PC-9 (cell line): ENCODE measurements at regions not wholly inside any gene's neighbourhood (a gene's known extent, or its start where the extent isn't known, plus 50 kb on each side); places are given as distances from the start of the nearest gene placed in this dataset.

ENCODE experiments used
- BruUV-seq: library from RNA; stranded (reverse); fragments of 400-500 nt; replicated peaks from 2 replicates; lab custom pipeline; 2021; lab: Mats Ljungman, UMichigan
- CTCF ChIA-PET: fragments of 300-600 bp; sonication (Branson Sonifier 250); formaldehyde crosslinking; loops from one replicate; lab custom pipeline; 2022; ENCODE audit warnings: antibody characterized with exemption; lab: Charles Lee
- POLR2A ChIA-PET: fragments of 300-600 bp; sonication (Branson Sonifier 250); formaldehyde crosslinking; loops from one replicate; lab custom pipeline; 2022; ENCODE audit warnings: antibody characterized with exemption; ENCODE audit not compliant: unreplicated experiment; lab: Charles Lee
- DNase-seq, 2 experiments: peaks; one replicate each; pipeline versions ENCODE4 v3.0.0 to v3.0.0-alpha.2; 2015 to 2022; ENCODE audit warnings: mixed read lengths in 1 of 2
- H2AFZ ChIP-seq: fragments of 200-600 bp; sonication (generic); 2 replicates; pipeline ENCODE4 v1.8.1; 2017; ENCODE audit warnings: antibody characterized with exemption
- H3F3A ChIP-seq: fragments of 200-600 bp; sonication (generic); 2 replicates; pipeline ENCODE4 v1.8.1; 2017; ENCODE audit warnings: antibody characterized with exemption, mild to moderate bottlenecking, low read depth; ENCODE audit not compliant: insufficient read depth
- H3K27ac ChIP-seq: fragments of 200-600 bp; sonication (generic); 2 replicates; pipeline ENCODE4 v1.6.1; 2016; ENCODE audit warnings: mixed run types
- H3K27me3 ChIP-seq: fragments of 200-600 bp; sonication (generic); 2 replicates; pipeline ENCODE4 v1.6.1; 2016; ENCODE audit warnings: low read depth, mixed run types; ENCODE audit not compliant: insufficient read depth
- H3K36me3 ChIP-seq: fragments of 200-600 bp; sonication (generic); 2 replicates; pipeline ENCODE4 v1.6.1; 2016; ENCODE audit warnings: low read depth, mixed run types
- H3K4me1 ChIP-seq: fragments of 200-600 bp; sonication (generic); replicated peaks from 2 replicates; pipeline ENCODE4 v1.6.1; 2016; ENCODE audit warnings: mixed run types; ENCODE audit not compliant: insufficient read depth
- H3K4me2 ChIP-seq: fragments of 200-600 bp; sonication (generic); 2 replicates; pipeline ENCODE4 v1.6.1; 2017; ENCODE audit warnings: mixed run types
- H3K4me3 ChIP-seq: fragments of 200-600 bp; sonication (generic); 2 replicates; pipeline ENCODE4 v1.6.1; 2016; ENCODE audit warnings: mixed run types
- H3K79me2 ChIP-seq: fragments of 200-600 bp; sonication (generic); 2 replicates; pipeline ENCODE4 v1.6.1; 2017; ENCODE audit warnings: low read depth, mixed run types
- H3K9me2 ChIP-seq: fragments of 200-600 bp; sonication (generic); 2 replicates; pipeline ENCODE4 v1.8.1; 2017; ENCODE audit warnings: mild to moderate bottlenecking; ENCODE audit not compliant: insufficient read depth
- H3K9me3 ChIP-seq: fragments of 200-600 bp; sonication (generic); 2 replicates; pipeline ENCODE4 v1.8.1; 2016; ENCODE audit warnings: low read depth; ENCODE audit not compliant: insufficient read depth
- H4K20me1 ChIP-seq: fragments of 200-600 bp; sonication (generic); 2 replicates; pipeline ENCODE4 v1.8.1; 2017; ENCODE audit not compliant: insufficient read depth
- EZH2 ChIP-seq: fragments of 200-600 bp; sonication (generic); IDR thresholded peaks from 2 replicates; pipeline ENCODE4 v1.8.0; 2017; ENCODE audit warnings: antibody characterized with exemption, low read depth
- intact Hi-C: fragments of 100-400 bp; cut with micrococcal nuclease; formaldehyde crosslinking; loops from one replicate; pipeline ENCODE4 v1.10.0; 2022; ENCODE audit not compliant: unreplicated experiment
- TF ChIP-seq, protein P1 (sequence below): fragments of 200-600 bp; sonication (generic); conservative IDR thresholded peaks from 2 replicates; pipeline ENCODE4 v1.6.1; 2017; ENCODE audit warnings: mixed run types, antibody characterized with exemption, mild to moderate bottlenecking, moderate library complexity

DNA sequence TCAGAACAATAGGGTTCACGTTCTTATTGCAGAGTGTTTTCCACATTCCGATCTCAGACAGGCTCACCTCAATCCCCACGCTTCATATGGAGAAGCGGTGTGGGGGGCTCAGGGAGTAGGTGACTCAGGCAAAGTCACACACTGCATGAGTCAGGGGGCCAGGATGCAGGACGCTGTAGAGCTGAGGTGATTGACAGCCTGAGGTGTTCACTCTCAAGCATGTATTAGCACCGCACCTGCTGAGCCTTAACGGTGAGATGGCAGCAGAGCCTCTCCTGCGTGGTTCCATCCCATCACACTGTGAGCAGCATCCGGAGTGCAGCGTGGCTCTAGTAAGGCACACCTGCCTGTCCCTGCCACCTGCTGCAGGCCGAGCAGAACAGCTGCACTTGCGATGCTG lies 194.0 kb downstream of the IRX2 start:
- peaks cover 64% of the 10 kb centered on the region for H3K27me3 ChIP-seq
- H3K9me2 ChIP-seq = no peaks in the 10 kb centered on the region
- H3K27ac ChIP-seq = no peak overlapping the region
- intact Hi-C loops = no loop called here
- no peaks in the 10 kb centered on the region for H3K79me2 ChIP-seq
- H3K4me3 ChIP-seq = no peak overlapping the region
- H4K20me1 ChIP-seq = no peaks in the 10 kb centered on the region
- no peaks in the 10 kb centered on the region for H3F3A ChIP-seq
- H3K4me1 ChIP-seq = no peaks in the 10 kb centered on the region
- H3K36me3 ChIP-seq = no peaks in the 10 kb centered on the region
- H3K4me2 ChIP-seq = no peak overlapping the region
- no peak for TF ChIP-seq EZH2
- TF ChIP-seq, protein P1, sequence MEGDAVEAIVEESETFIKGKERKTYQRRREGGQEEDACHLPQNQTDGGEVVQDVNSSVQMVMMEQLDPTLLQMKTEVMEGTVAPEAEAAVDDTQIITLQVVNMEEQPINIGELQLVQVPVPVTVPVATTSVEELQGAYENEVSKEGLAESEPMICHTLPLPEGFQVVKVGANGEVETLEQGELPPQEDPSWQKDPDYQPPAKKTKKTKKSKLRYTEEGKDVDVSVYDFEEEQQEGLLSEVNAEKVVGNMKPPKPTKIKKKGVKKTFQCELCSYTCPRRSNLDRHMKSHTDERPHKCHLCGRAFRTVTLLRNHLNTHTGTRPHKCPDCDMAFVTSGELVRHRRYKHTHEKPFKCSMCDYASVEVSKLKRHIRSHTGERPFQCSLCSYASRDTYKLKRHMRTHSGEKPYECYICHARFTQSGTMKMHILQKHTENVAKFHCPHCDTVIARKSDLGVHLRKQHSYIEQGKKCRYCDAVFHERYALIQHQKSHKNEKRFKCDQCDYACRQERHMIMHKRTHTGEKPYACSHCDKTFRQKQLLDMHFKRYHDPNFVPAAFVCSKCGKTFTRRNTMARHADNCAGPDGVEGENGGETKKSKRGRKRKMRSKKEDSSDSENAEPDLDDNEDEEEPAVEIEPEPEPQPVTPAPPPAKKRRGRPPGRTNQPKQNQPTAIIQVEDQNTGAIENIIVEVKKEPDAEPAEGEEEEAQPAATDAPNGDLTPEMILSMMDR = no peak
- ChIA-PET POLR2A (no interaction called here), CTCF (no interaction called here)
- no TSS peak for BruUV-seq
- no peak for DNase-seq
- no peaks in the 10 kb centered on the region; the same call in none of the 2 replicates for H3K9me3 ChIP-seq
- H2AFZ ChIP-seq = no peak overlapping the region

DNA sequence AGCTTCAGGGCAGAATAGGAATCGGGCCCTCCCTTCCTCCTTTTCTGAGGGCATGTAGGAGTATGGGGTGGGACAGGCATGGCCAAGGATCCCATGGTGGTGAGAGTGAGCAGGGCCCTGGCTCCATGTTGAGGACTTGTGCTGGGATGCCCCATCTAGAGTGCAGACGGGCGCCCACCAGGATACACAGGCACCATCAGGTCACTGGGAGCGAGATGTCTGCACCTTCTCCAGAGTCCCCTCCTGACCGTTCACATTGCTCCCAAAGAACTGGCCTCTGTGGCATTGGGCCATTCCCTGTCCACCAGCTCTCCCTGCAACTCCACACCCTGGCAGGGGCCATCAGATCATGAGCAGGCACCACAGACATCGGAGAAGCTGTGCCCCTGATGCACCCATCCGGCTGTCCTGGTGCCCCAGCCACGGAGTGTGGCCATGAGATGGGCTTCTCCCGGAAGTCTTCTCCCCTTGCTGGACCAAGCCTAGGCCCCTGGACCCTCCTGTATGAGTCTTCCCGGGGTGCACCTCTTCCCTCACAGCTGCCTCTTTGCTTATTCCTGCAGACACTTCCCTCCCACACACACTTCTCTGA lies 195.0 kb downstream of the IRX2 start:
- BruUV-seq = no TSS peak
- ChIA-PET POLR2A (no interaction called here), CTCF (no interaction called here)
- no peak overlapping the region for H3K4me3 ChIP-seq
- H3K4me1 ChIP-seq = no peaks in the 10 kb centered on the region
- no peaks in the 10 kb centered on the region for H3K36me3 ChIP-seq
- H3K4me2 ChIP-seq = no peak overlapping the region
- no peaks in the 10 kb centered on the region for H3F3A ChIP-seq
- DNase-seq = no peak
- intact Hi-C loops = no loop called here
- no peaks in the 10 kb centered on the region for H3K79me2 ChIP-seq
- no peak for TF ChIP-seq EZH2
- TF ChIP-seq, protein P1 = no peak
- H2AFZ ChIP-seq = no peak overlapping the region
- no peaks in the 10 kb centered on the region for H4K20me1 ChIP-seq
- no peaks in the 10 kb centered on the region; the same call in none of the 2 replicates for H3K9me3 ChIP-seq
- no peak overlapping the region for H3K27ac ChIP-seq
- H3K9me2 ChIP-seq = no peaks in the 10 kb centered on the region
- H3K27me3 ChIP-seq = peaks cover 55% of the 10 kb centered on the region

DNA sequence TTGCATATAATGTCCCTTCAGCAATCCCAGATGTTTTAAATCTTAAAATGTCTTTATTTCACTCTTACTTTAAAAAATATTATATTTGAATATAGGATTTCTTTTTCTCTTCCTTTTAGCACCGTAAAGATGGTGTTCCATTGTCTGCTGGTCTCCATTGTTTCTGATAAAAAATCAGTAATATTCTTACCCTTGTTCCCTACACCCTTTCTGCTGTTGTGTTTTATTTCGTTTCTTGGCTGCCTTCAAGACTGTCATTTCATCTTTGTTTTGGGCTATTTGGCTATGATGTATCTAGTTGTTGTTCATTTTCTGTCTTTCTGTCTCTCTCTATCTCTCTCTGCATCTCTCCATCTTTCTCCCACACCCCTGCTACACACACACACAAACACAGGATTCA lies 197.9 kb downstream of the IRX2 start:
- Histone ChIP-seq H3K79me2 (no peaks in the 10 kb centered on the region), H4K20me1 (no peaks in the 10 kb centered on the region), H3K27me3 (peaks cover 55% of the 10 kb centered on the region), H3F3A (no peaks in the 10 kb centered on the region), H3K4me1 (no peaks in the 10 kb centered on the region), H3K4me2 (no peak overlapping the region), H3K4me3 (no peak overlapping the region), H3K27ac (no peak overlapping the region), H2AFZ (no peak overlapping the region), H3K9me2 (no peaks in the 10 kb centered on the region), H3K36me3 (no peaks in the 10 kb centered on the region), H3K9me3 (no peaks in the 10 kb centered on the region; the same call in 1 of the 2 replicates)
- TF ChIP-seq, protein P1 = no peak
- TF ChIP-seq EZH2 = no peak
- intact Hi-C loops = no loop called here
- no peak for DNase-seq
- ChIA-PET POLR2A (no interaction called here), CTCF (no interaction called here)
- BruUV-seq = no TSS peak
